Spleen (tissue), 11 donors: ENCODE measurements at regions not wholly inside any gene's neighbourhood (a gene's known extent, or its start where the extent isn't known, plus 50 kb on each side); places are given as distances from the start of the nearest gene placed in this dataset.

Source experiments
- DNase-seq: peaks from one replicate; pipeline ENCODE4 v3.0.0-alpha.2; 2020
- H3K27ac ChIP-seq, 8 donors: fragments of 200-600 bp; sonication (generic) in 7 of 8; 1 replicate in 4 of 8; 2 replicates in 4 of 8; pipeline versions ENCODE4 v1.5.0 to v1.8.0; 2016 to 2021; ENCODE audit warnings: inconsistent platforms in 4 of 8, mild to moderate bottlenecking in 4 of 8, moderate library complexity in 1 of 8
- H3K27me3 ChIP-seq, 7 donors: fragments of 200-600 bp; sonication (generic) in 6 of 7; replicated peaks in 1 of 7; 1 replicate in 4 of 7; 2 replicates in 3 of 7; pipeline versions ENCODE4 v1.5.0 to v1.8.0; 2016 to 2021; ENCODE audit warnings: inconsistent platforms in 3 of 7, mild to moderate bottlenecking in 1 of 7
- H3K36me3 ChIP-seq, 6 donors: fragments of 200-600 bp; sonication (generic) in 5 of 6; 1 replicate in 4 of 6; 2 replicates in 2 of 6; pipeline versions ENCODE4 v1.5.0 to v1.8.0; 2016 to 2021; ENCODE audit warnings: inconsistent platforms in 2 of 6
- H3K4me1 ChIP-seq, 6 donors: fragments of 200-600 bp; sonication (generic) in 5 of 6; 1 replicate in 3 of 6; 2 replicates in 3 of 6; pipeline versions ENCODE4 v1.5.0 to v1.8.0; 2016 to 2021; ENCODE audit warnings: inconsistent platforms in 3 of 6
- H3K4me3 ChIP-seq, 8 donors: fragments of 200-600 bp; sonication (generic) in 7 of 8; 1 replicate in 4 of 8; 2 replicates in 4 of 8; pipeline versions ENCODE4 v1.5.0 to v1.8.0; 2016 to 2021; ENCODE audit warnings: inconsistent platforms in 4 of 8, mild to moderate bottlenecking in 4 of 8, moderate library complexity in 2 of 8
- H3K9me3 ChIP-seq, 8 donors: fragments of 200-600 bp; sonication (generic) in 7 of 8; 1 replicate in 4 of 8; 2 replicates in 4 of 8; pipeline versions ENCODE4 v1.5.0 to v1.8.0; 2016 to 2021; ENCODE audit warnings: inconsistent platforms in 4 of 8
- CTCF ChIP-seq, 11 experiments: fragments of 200-600 bp in 7 of 11; fragments of 450-650 bp in 4 of 11; sonication (generic) in 4 of 11; IDR thresholded peaks in 8 of 11; conservative IDR thresholded peaks in 3 of 11; 1 replicate in 7 of 11; 2 replicates in 4 of 11; pipeline versions ENCODE4 v1.4.0 to v1.8.0; 2016 to 2021; ENCODE audit warnings: antibody characterized with exemption in 11 of 11, inconsistent platforms in 4 of 11, mild to moderate bottlenecking in 1 of 11
- POLR2A ChIP-seq, 3 donors: fragments of 450-650 bp; IDR thresholded peaks; one replicate each; pipeline ENCODE4 v1.5.1; 2017; ENCODE audit warnings: antibody characterized with exemption in 3 of 3, mild to moderate bottlenecking in 1 of 3
- POLR2AphosphoS5 ChIP-seq, 3 donors: sonication (generic); formaldehyde crosslinking; IDR thresholded peaks; one replicate each; pipeline ENCODE4 v1.5.1; 2017; ENCODE audit warnings: antibody characterized with exemption in 3 of 3
- WGBS, 5 donors: extraction: QIAGEN DNeasy Blood & Tissue Kit in 3 of 5; methylation state at CpG; one replicate each; pipeline versions ENCODE4 v1.1.5 to v1.1.7; 2013 to 2018; 5-methylcytosine and 5-hydroxymethylcytosine counted together
- intact Hi-C: fragments of 100-400 bp; cut with DNase I; formaldehyde crosslinking; loops from one replicate; pipeline ENCODE4 v1.15.0; 2023; ENCODE audit warnings: low total_unique reads
- donor health status: healthy with polysubstance abuse.
- donor health status: DM: no; HTN: no; CAD: no; lungs with moderate emphysema.
- donor health status: DM: no; HTN: no; CAD: no.
- donor health status: Bipolar disorder and iron deficiency.
- donor health status: healthy.
- donor health status: DM: no; HTN: no; CAD: no.
- donor health status: DM: yes; HTN: yes; CAD: no.

DNA sequence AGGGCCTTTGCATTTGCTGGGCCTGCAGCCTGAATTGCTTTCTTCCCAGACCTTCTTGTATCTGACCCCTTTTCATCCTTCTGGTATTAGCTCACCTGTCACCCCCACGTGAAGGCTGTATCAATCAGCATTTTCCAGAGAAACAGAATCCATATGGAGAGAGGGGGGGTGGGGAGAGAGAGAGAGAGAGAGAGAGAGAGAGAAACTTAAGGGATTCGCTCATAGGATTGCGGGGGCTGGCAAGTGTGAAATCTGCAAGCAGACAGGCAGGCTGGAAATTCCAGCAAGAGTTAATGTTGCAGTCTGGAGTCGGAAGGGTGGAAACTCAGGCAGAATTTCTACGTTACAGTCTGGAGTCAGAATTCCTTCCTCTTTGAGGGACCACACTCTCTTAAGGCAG is 410.7 kb upstream of the SULF2 start:
- Histone ChIP-seq H3K36me3 (no peaks in the 10 kb centered on the region), H3K27ac (no peak overlapping the region), H3K27me3 (peaks cover 0 to 12% (median 0%) of the 10 kb centered on the region in 7 donors), H3K9me3 (no peaks in the 10 kb centered on the region), H3K4me1 (no peaks in the 10 kb centered on the region), H3K4me3 (no peak overlapping the region)
- TF ChIP-seq POLR2A (IDR thresholded peaks at IDR 0.05) (no peak), CTCF (IDR thresholded peaks at IDR 0.05 in 8 of 11, conservative IDR thresholded peaks at IDR 0.05 in 3 of 11) (no peak), POLR2AphosphoS5 (IDR thresholded peaks at IDR 0.05) (no peak)
- 59 to 75% (median 67%) methylated on average over 5 of the region's 5 CpGs for WGBS, 5 donors
- DNase-seq = peak; percentile 11
- intact Hi-C loops = no loop called here

GRCh38 chr20:48195121-48195870 is 410.0 kb upstream of the SULF2 start:
- Histone ChIP-seq H3K4me1 (no peaks in the 10 kb centered on the region), H3K4me3 (no peak overlapping the region), H3K27me3 (peaks cover 0 to 8% (median 0%) of the 10 kb centered on the region in 7 donors), H3K27ac (no peak overlapping the region), H3K9me3 (no peaks in the 10 kb centered on the region), H3K36me3 (no peaks in the 10 kb centered on the region)
- intact Hi-C loops = no loop called here
- no peak for DNase-seq
- no peak for TF ChIP-seq CTCF (IDR thresholded peaks at IDR 0.05 in 8 of 11, conservative IDR thresholded peaks at IDR 0.05 in 3 of 11)
- no peak for TF ChIP-seq POLR2A (IDR thresholded peaks at IDR 0.05)
- TF ChIP-seq POLR2AphosphoS5 (IDR thresholded peaks at IDR 0.05) = no peak
- WGBS, 5 donors = 84 to 90% (median 85%) methylated on average over 9 of the region's 9 CpGs

GRCh38 chr20:48194583-48194982 is 409.3 kb upstream of the SULF2 start:
- intact Hi-C loops = no loop called here
- Histone ChIP-seq H3K9me3 (no peaks in the 10 kb centered on the region), H3K27ac (no peak overlapping the region), H3K27me3 (peaks cover 0 to 8% (median 0%) of the 10 kb centered on the region in 7 donors), H3K4me1 (no peaks in the 10 kb centered on the region), H3K4me3 (no peak overlapping the region), H3K36me3 (no peaks in the 10 kb centered on the region)
- DNase-seq = no peak
- WGBS, 5 donors = 88 to 94% (median 91%) methylated on average over 17 of the region's 17 CpGs
- no peak for TF ChIP-seq CTCF (IDR thresholded peaks at IDR 0.05 in 8 of 11, conservative IDR thresholded peaks at IDR 0.05 in 3 of 11)
- TF ChIP-seq POLR2AphosphoS5 (IDR thresholded peaks at IDR 0.05) = no peak
- no peak for TF ChIP-seq POLR2A (IDR thresholded peaks at IDR 0.05)

DNA sequence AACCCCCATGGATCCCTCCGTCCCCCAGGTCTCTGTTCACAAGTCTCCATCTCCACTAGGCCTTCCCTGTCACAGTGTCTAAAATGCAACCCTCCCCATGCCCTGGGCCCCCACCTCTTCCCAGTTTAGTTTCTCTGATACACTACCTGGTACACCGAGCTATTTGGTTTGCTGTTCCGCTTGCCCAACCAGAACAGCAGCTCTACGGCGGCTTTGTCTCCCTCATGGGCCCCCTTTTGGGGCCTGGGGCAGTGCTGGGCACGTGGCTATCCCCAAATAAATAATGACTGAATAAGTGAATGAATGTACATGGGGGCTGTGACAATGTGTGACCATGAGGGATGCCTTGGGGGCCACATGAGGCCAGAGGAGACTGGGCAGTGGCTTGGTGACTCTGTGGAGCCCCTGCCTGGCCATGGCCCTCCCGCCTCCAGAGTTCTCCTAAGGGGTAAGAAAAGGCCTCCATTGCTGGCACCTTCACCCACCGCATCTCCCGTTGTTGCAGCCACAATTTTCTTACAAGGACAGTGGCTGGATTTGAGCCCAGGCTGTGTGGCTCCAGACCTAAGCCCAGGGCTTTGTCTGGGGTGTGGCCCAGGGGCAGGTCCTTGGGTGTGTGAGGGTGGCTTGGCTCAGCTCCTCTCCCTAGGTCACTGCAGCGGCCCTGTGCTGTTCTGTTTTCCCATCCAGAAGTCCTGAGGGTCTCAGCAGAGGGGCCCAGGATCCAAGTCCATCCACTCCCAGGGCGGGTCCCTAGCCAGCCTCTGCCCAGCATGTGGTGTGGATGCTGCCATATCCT is 408.5 kb upstream of the SULF2 start:
- H3K36me3 ChIP-seq = no peaks in the 10 kb centered on the region
- H3K4me1 ChIP-seq = no peaks in the 10 kb centered on the region
- H3K9me3 ChIP-seq = no peaks in the 10 kb centered on the region
- no peak overlapping the region for H3K4me3 ChIP-seq
- H3K27ac ChIP-seq = no peak overlapping the region
- peaks cover 0 to 8% (median 0%) of the 10 kb centered on the region in 7 donors for H3K27me3 ChIP-seq
- intact Hi-C loops = no loop called here
- WGBS, 5 donors = 83 to 88% (median 86%) methylated on average over 10 to 11 of the region's 11 CpGs
- DNase-seq = no peak
- TF ChIP-seq CTCF (IDR thresholded peaks at IDR 0.05 in 8 of 11, conservative IDR thresholded peaks at IDR 0.05 in 3 of 11) = no peak
